NCI-H460 (cell line): ENCODE measurements at regions not wholly inside any gene's neighbourhood (a gene's known extent, or its start where the extent isn't known, plus 50 kb on each side); places are given as distances from the start of the nearest gene placed in this dataset.

ENCODE experiments used
- DNase-seq: peaks from one replicate; pipeline ENCODE4 v3.0.0-alpha.2; 2016; ENCODE audit warnings: low read depth; ENCODE audit errors: extremely low read depth

DNA sequence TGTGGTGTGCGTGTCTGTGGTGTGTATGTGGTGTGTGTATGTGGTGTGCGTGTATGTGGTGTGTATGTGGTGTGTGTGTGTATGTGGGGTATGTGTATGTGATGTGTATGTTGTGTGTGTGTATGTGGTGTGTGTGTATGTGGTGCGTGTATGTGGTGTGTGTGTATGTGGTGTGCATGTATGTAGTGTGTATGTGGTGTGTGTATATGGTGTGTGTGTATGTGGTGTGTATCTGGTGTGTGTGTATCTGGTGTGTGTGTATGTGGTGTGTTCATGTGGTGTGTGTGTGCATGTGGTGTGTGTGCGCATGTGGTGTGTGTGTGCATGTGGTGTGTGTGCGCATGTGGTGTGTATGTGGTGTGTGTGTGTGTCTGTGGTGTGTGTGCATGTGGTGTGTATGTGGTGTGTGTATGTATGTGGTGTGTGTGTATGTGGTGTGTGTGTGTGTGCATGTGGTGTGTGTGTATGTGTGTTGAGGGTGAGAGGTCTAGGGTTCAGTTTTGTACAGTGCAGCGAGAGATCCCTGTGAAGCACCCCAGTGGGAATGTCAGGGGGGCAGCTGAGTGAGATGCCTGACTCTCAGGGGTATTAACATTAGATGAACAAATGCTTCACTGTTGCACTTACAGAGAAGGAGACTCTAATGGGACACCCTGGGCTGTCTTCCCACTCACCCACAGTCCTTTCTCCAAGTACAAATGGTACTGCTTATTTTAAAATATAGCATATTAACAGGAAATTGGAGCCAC lies 61.3 kb upstream of the MEDAG start:
- no peak for DNase-seq

- no peak for DNase-seq
Measured at GRCh38 chr13:30845297-30846214, 60.5 kb upstream of the MEDAG start.

GRCh38 chr13:30846311-30846710 lies 59.8 kb upstream of the MEDAG start:
- no peak for DNase-seq

DNA sequence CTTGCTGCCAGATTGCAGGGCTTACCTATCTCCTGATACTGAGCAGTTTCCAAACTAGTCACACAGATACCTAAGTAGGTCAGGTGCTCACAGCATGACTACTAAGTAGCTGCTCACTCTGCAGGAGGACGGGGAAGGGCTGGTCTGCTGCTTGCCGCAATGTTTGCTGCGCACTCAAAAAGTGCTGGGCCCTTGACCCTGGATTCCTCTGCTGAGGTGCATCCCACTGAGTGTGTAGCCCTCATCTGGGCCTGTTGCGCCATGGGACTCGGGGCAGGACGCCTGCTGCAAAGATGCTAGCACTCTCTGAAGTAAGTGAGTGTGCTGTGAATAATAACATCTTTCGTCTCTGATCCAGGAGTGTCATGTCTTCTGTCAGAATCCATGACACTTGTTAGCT lies 59.2 kb upstream of the MEDAG start:
- DNase-seq, result no peak

- peak; percentile 27 for DNase-seq
Measured at GRCh38 chr13:30847650-30848307, 58.3 kb upstream of the MEDAG start.

- no peak for DNase-seq
Measured at GRCh38 chr13:30848332-30849027, 57.6 kb upstream of the MEDAG start.

DNA sequence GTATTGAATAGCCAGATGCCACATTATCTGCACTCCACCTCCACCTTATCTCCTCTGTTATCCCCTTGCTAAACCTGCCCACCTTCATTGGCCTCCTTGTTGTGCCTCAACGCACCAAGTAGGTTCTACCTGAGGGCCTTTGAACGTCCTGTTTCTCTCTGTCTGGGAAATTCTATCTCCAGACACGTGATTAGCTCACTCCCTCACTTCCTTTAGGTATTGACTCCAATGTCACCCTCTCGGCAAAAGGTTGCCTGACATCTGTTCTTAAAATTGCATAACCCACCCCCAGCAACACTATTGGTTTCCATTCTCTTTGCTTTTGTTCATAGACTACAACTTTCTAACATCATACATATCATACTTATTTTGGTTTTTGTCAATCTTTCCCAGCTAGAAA lies 56.5 kb upstream of the MEDAG start:
- DNase-seq, result no peak

GRCh38 chr13:30850204-30850866 lies 55.7 kb upstream of the MEDAG start:
- DNase-seq, result no peak

GRCh38 chr13:30850867-30851211 lies 55.2 kb upstream of the MEDAG start:
- no peak for DNase-seq

DNA sequence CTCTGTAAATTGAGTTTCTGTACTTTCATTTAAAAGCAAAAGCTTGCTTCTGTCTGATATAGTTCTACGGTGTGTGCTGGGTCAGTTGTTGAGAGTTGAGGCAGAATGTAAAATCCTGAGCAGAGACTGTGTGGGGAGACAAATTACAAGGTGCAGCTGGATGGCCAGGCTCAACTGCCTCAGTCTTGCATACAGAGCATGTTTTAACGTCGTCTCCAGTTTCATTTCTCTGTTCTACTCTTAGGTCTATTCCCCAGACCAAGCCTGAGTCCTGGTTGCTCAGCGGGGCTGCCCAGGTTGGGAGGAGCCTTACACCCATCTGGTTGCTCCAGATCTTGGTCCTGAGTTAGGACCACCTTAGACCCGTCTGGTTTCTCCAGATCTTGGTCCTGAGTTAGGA lies 54.4 kb upstream of the MEDAG start:
- no peak for DNase-seq

GRCh38 chr13:30855569-30855968 lies 50.5 kb upstream of the MEDAG start:
- no peak for DNase-seq

DNA sequence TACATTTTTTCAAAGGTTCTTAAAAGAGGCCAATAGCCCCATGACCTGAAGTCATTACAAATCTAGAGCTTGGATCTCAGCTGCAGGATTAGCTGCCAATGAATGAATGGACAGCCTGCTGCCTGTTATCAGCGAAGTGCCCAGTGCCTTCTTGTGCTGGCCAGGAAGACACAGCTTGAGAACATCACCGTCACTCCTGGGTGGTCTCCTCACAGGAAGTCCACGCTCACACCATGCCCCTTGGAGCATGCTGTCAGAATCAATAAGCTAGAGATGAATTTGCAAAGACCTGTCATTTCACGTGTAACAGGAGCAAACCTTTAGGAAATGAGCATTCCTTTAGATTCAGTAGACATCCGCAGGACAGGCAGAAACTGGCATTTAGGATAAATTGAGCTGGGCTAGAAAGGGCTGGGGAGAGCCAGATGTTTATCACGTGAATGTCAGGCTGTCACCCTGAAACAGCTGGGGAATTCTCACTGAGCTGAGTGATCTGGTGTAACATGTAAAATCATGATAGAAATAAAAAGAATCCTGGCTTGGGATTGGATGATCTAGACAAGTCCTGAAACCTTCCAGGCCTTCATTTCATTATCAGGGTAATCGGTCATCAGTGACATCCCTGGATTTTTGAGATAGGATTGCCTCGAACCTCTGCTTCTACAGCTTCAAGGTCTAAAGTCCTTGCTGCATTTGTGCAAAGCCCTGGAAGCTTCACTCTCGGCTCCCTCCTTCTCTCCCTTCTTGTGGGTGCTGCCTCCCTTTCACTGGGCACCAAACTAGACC lies 49.9 kb upstream of the MEDAG start:
- no peak for DNase-seq
